ENCODE measurements at regions not wholly inside any gene's neighbourhood (a gene's known extent, or its start where the extent isn't known, plus 50 kb on each side); places are given as distances from the start of the nearest gene placed in this dataset.

GRCh38 chr2:207253666-207254345 is 88.1 kb upstream of the KLF7 start:
- in situ Hi-C loops (cut with MboI; ENCODE audit: low sequenced_read_pairs), result no loop called here
- ChIA-PET POLR2A (ENCODE audit: unreplicated experiment) (interaction anchor here (1.0 to 8.5 kb wide), 5 partner anchors 9 to 88 kb away, joined by 3 to 153 read pairs (median 10); partner anchors contain the start of gene KLF7), CTCF (interaction anchor here (0.6 to 2.0 kb wide), 4 partner anchors 27 to 453 kb away, joined by 3 to 7 read pairs (median 4); no protein-coding TSS in a partner anchor)
- Histone ChIP-seq H3K9ac (ENCODE audit: low read depth, low read length) (peak overlapping the region; percentile 77), H3K36me3 (ENCODE audit: control insufficient read depth, insufficient read depth, low read length) (no peaks in the 10 kb centered on the region), H3K27me3 (ENCODE audit: control insufficient read depth, insufficient read depth, low read length) (no peaks in the 10 kb centered on the region), H2BK120ac (ENCODE audit: low read depth, low read length) (peak overlapping the region; percentile 100), H4K5ac (ENCODE audit: low read depth, low read length) (peak overlapping the region; percentile 100), H4K8ac (ENCODE audit: low read depth in 2 of 2, low read length in 2 of 2) (peak overlapping the region; percentile 99), H3K79me1 (ENCODE audit: low read depth in 1 of 2, low read length in 2 of 2) (peaks cover 16 to 55% of the 10 kb centered on the region in 2 experiments; a peak in 3 of 4 replicates), H3K14ac (replicated peaks; ENCODE audit: low read depth, low read length) (peak overlapping the region; percentile 99), H3K4me3 (ENCODE audit: insufficient read depth, low read depth, low read length) (no peak overlapping the region), H2AFZ (replicated peaks; ENCODE audit: low read length, poor library complexity) (peak overlapping the region; percentile 44), H2AK5ac (ENCODE audit: low read depth, low read length) (peak overlapping the region; percentile 99), H4K91ac (ENCODE audit: insufficient read depth, low read depth, low read length) (peak overlapping the region; percentile 100), H3K9me3 (ENCODE audit: control insufficient read depth, insufficient read depth, low read length) (no peaks in the 10 kb centered on the region), H3K56ac (ENCODE audit: extremely low read depth, insufficient read depth, low read length) (peak overlapping the region; percentile 94), H3K27ac (ENCODE audit: insufficient read depth, low read length) (peak overlapping the region; percentile 97), H3K9me1 (ENCODE audit: insufficient read depth, low read length) (peaks cover 50% of the 10 kb centered on the region), H2AK9ac (replicated peaks; ENCODE audit: low read depth, low read length, poor library complexity) (peak overlapping the region; percentile 92), H4K20me1 (ENCODE audit: insufficient read depth, low read length) (no peaks in the 10 kb centered on the region), H2BK15ac (ENCODE audit: low read depth, low read length) (peak overlapping the region; percentile 94), H2BK5ac (ENCODE audit: low read depth, low read length, poor library complexity, severe bottlenecking) (peak overlapping the region; percentile 99), H3K23ac (ENCODE audit: low read depth, low read length) (peak overlapping the region; percentile 97), H3K4me2 (ENCODE audit: low read depth, low read length) (peak overlapping the region; percentile 68), H3K4me1 (ENCODE audit: control insufficient read depth, insufficient read depth, low read length) (peaks cover 56% of the 10 kb centered on the region), H3K4ac (ENCODE audit: low read depth, low read length) (peak overlapping the region; percentile 100), H2BK20ac (ENCODE audit: low read depth, low read length) (peak overlapping the region; percentile 100), H3K18ac (ENCODE audit: low read depth, low read length) (peak overlapping the region; percentile 100)
- ATAC-seq (ENCODE audit: low read depth) (peak; percentile 15), DNase-seq (peak; percentile 96)
- BruUV-seq (replicated peaks), result TSS peak; percentile 78
- TF ChIP-seq RFX5 (IDR thresholded peaks at IDR 0.05; ENCODE audit: low read depth, low read length), result no peak
- peak; percentile 33; the same call in 1 of the 2 replicates for TF ChIP-seq NFE2L2 (IDR thresholded peaks at IDR 0.05; ENCODE audit: low read depth, low read length)
- 0 out of 2 replicates have a peak, but pooled peaks have one; percentile 0 for TF ChIP-seq RAD21 (IDR thresholded peaks at IDR 0.05; ENCODE audit: low read length)
- 0 out of 2 replicates have a peak, but pooled peaks have one; percentile 40 for TF ChIP-seq POLR2A (IDR thresholded peaks at IDR 0.05; ENCODE audit: low read depth, low read length)
- TF ChIP-seq USF2 (IDR thresholded peaks at IDR 0.05; ENCODE audit: low read depth, low read length), result 0 out of 2 replicates have a peak, but pooled peaks have one; percentile 32
- TF ChIP-seq FOS (IDR thresholded peaks at IDR 0.05; ENCODE audit: low read depth, low read length), result peak; percentile 93
- TF ChIP-seq ELK1 (IDR thresholded peaks at IDR 0.05; ENCODE audit: borderline replicate concordance, low read depth, low read length), result no peak
- TF ChIP-seq CEBPB (IDR thresholded peaks at IDR 0.05; ENCODE audit: low read depth, low read length), result 0 out of 2 replicates have a peak, but pooled peaks have one; percentile 52
- WGBS, 2 experiments (ENCODE audit: extremely low coverage in 2 of 2, insufficient read length in 1 of 2), result 85% methylated on average over 5 of the region's 11 CpGs; no CpG with 5 or more reads in 1 of the 2 experiments
- intact Hi-C loops (cut with micrococcal nuclease), result loop anchor here (2.0 to 10.0 kb wide), 2 partner anchors 15 to 361 kb away; no protein-coding TSS in a partner anchor
- dilution Hi-C loops (cut with HindIII; ENCODE audit: low sequenced_read_pairs, unreplicated experiment), result no loop called here

All from IMR-90 (cell line).